Sigmoid colon (tissue), 6 donors: ENCODE measurements at regions not wholly inside any gene's neighbourhood (a gene's known extent, or its start where the extent isn't known, plus 50 kb on each side); places are given as distances from the start of the nearest gene placed in this dataset.

Experiments used
- DNase-seq: peaks from one replicate; pipeline ENCODE4 v3.0.0-alpha.2; 2019
- H3K27ac ChIP-seq, 4 donors: fragments of 200-600 bp; sonication (generic); one replicate each; pipeline ENCODE4 v1.5.1; 2016 to 2019; ENCODE audit warnings: mild to moderate bottlenecking in 1 of 4
- H3K27me3 ChIP-seq, 3 donors: fragments of 200-600 bp; sonication (generic); one replicate each; pipeline ENCODE4 v1.5.1; 2019; ENCODE audit warnings: mild to moderate bottlenecking in 1 of 3
- H3K36me3 ChIP-seq, 4 donors: fragments of 200-600 bp; sonication (generic); one replicate each; pipeline ENCODE4 v1.5.1; 2016 to 2019
- H3K4me1 ChIP-seq, 4 donors: fragments of 200-600 bp; sonication (generic); one replicate each; pipeline ENCODE4 v1.5.1; 2017 to 2019
- H3K4me3 ChIP-seq, 4 donors: fragments of 200-600 bp; sonication (generic); one replicate each; pipeline ENCODE4 v1.5.1; 2017 to 2019; ENCODE audit warnings: mild to moderate bottlenecking in 2 of 4, moderate library complexity in 1 of 4
- H3K9me3 ChIP-seq, 4 donors: fragments of 200-600 bp in 3 of 4; sonication (generic) in 3 of 4; one replicate each; pipeline versions ENCODE4 v1.5.1 to v1.6.1; 2013 to 2019
- EP300 ChIP-seq, 4 donors: sonication (generic); formaldehyde crosslinking; IDR thresholded peaks; one replicate each; pipeline ENCODE4 v1.6.1; 2017; ENCODE audit warnings: antibody characterized with exemption in 4 of 4
- POLR2A ChIP-seq, 2 donors: fragments of 450-650 bp; IDR thresholded peaks; one replicate each; pipeline ENCODE4 v1.6.1; 2016; ENCODE audit warnings: antibody characterized with exemption in 2 of 2, mild to moderate bottlenecking in 2 of 2, moderate library complexity in 2 of 2
- POLR2AphosphoS5 ChIP-seq, 4 donors: sonication (generic); formaldehyde crosslinking; IDR thresholded peaks; one replicate each; pipeline ENCODE4 v1.6.1; 2017; ENCODE audit warnings: antibody characterized with exemption in 4 of 4
- WGBS, 2 donors: extraction: QIAGEN DNeasy Blood & Tissue Kit; methylation state at CpG; one replicate each; pipeline ENCODE4 v1.1.7; 2013; 5-methylcytosine and 5-hydroxymethylcytosine counted together
- intact Hi-C: fragments of 100-400 bp; cut with DNase I; formaldehyde crosslinking; loops from one replicate; pipeline ENCODE4 v1.15.1; 2023
- TF ChIP-seq, protein P1 (sequence below), 4 experiments: fragments of 450-650 bp in 3 of 4; fragments of 200-600 bp in 1 of 4; IDR thresholded peaks; one replicate each; pipeline ENCODE4 v1.5.1; 2016 to 2019; ENCODE audit warnings: antibody characterized with exemption in 4 of 4, mild to moderate bottlenecking in 3 of 4, moderate library complexity in 2 of 4
- donor health status: healthy with polysubstance abuse.
- donor health status: healthy.

DNA sequence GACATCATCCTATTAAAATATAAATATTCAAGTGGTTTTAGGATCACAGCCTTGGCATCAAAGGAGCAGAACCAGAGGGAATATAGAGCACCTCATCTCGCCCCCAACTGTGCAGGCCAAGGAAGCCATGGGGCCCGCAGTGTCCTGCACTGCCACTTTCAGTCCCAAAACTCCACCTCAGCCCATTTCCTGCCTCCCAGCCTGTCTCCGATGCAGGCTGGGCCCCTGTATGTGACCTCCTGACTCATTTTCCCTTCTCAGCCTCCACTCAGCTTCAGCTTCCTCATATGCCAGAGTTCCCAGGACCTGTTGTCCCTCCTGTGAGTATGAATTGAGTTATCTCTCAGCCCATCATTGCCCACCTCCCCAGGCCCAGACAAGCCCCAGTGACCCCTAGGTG, 72.9 kb upstream of the GLI2 start:
- H3K36me3 ChIP-seq = no peaks in the 10 kb centered on the region
- H3K9me3 ChIP-seq = peaks cover 0 to 5% (median 4%) of the 10 kb centered on the region in 4 donors
- H3K4me1 ChIP-seq = peaks cover 0 to 10% (median 8%) of the 10 kb centered on the region in 4 donors
- intact Hi-C loops = no loop called here
- no peak overlapping the region for H3K4me3 ChIP-seq
- WGBS, 2 donors = 90 to 94% methylated on average over 3 of the region's 3 CpGs
- H3K27ac ChIP-seq = no peak overlapping the region
- DNase-seq = peak; percentile 34
- H3K27me3 ChIP-seq = no peaks in the 10 kb centered on the region
- TF ChIP-seq POLR2A (IDR thresholded peaks at IDR 0.05) (no peak), POLR2AphosphoS5 (IDR thresholded peaks at IDR 0.05) (no peak), EP300 (IDR thresholded peaks at IDR 0.05) (no peak)
- TF ChIP-seq, protein P1, sequence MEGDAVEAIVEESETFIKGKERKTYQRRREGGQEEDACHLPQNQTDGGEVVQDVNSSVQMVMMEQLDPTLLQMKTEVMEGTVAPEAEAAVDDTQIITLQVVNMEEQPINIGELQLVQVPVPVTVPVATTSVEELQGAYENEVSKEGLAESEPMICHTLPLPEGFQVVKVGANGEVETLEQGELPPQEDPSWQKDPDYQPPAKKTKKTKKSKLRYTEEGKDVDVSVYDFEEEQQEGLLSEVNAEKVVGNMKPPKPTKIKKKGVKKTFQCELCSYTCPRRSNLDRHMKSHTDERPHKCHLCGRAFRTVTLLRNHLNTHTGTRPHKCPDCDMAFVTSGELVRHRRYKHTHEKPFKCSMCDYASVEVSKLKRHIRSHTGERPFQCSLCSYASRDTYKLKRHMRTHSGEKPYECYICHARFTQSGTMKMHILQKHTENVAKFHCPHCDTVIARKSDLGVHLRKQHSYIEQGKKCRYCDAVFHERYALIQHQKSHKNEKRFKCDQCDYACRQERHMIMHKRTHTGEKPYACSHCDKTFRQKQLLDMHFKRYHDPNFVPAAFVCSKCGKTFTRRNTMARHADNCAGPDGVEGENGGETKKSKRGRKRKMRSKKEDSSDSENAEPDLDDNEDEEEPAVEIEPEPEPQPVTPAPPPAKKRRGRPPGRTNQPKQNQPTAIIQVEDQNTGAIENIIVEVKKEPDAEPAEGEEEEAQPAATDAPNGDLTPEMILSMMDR (IDR thresholded peaks at IDR 0.05) = no peak

DNA sequence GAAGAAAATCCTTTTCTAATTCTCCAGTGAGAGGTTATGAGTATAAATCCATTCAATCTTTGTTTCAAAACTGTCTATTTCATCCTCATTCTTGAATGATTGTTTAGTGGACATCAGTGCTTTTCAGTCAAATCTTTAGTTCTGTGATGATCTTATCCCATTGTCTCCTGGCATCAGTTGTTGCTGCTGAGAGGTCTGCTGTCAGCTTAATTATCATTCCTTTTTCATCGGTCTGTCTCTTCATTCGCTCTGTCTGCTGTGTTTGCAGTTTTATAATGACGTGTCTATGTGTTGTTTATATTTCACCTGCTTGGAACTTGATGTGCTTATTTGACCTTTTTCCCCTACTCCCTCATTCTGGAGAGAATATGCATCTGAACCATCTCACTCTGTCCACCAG, 69.2 kb upstream of the GLI2 start:
- DNase-seq = no peak
- TF ChIP-seq, protein P1 (IDR thresholded peaks at IDR 0.05) = no peak
- H3K9me3 ChIP-seq = peaks cover 0 to 5% (median 4%) of the 10 kb centered on the region in 4 donors
- intact Hi-C loops = no loop called here
- WGBS, 2 donors = 51 to 79% methylated on average over 3 of the region's 3 CpGs
- no peak overlapping the region for H3K4me3 ChIP-seq
- peaks cover 0 to 20% (median 16%) of the 10 kb centered on the region in 3 donors for H3K27me3 ChIP-seq
- H3K4me1 ChIP-seq = peaks cover 0 to 5% (median 4%) of the 10 kb centered on the region in 4 donors
- no peak overlapping the region for H3K27ac ChIP-seq
- H3K36me3 ChIP-seq = no peaks in the 10 kb centered on the region

DNA sequence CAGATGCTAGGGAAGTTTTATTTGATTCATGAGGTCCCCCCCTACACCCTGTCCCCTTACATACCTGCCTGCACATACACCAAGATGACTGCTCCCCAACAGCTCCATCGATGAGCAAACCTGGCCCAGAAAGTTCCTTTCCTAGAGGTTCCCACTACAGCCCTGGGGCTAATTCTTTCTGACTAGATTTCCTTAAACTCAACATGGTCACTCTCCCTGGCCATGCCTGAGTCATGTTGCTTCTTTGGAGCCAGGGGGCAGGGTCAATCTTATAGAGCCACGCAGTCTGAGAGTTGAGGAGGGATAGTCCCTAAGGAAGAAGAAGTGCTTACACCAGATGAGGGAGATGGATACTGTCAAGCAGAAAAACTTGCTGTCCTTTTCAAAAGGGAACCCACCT, 67.7 kb upstream of the GLI2 start:
- intact Hi-C loops = no loop called here
- H3K4me1 ChIP-seq = no peaks in the 10 kb centered on the region
- no peak for TF ChIP-seq POLR2A (IDR thresholded peaks at IDR 0.05)
- no peak for TF ChIP-seq EP300 (IDR thresholded peaks at IDR 0.05)
- TF ChIP-seq POLR2AphosphoS5 (IDR thresholded peaks at IDR 0.05) = no peak
- TF ChIP-seq, protein P1 (IDR thresholded peaks at IDR 0.05) = no peak
- H3K27me3 ChIP-seq = peaks cover 0 to 20% (median 16%) of the 10 kb centered on the region in 3 donors
- H3K27ac ChIP-seq = no peak overlapping the region
- no peak overlapping the region for H3K4me3 ChIP-seq
- H3K36me3 ChIP-seq = no peaks in the 10 kb centered on the region
- peaks cover 0 to 5% (median 4%) of the 10 kb centered on the region in 4 donors for H3K9me3 ChIP-seq
- peak; percentile 18 for DNase-seq
- 92 to 94% methylated on average over 2 of the region's 2 CpGs for WGBS, 2 donors

DNA sequence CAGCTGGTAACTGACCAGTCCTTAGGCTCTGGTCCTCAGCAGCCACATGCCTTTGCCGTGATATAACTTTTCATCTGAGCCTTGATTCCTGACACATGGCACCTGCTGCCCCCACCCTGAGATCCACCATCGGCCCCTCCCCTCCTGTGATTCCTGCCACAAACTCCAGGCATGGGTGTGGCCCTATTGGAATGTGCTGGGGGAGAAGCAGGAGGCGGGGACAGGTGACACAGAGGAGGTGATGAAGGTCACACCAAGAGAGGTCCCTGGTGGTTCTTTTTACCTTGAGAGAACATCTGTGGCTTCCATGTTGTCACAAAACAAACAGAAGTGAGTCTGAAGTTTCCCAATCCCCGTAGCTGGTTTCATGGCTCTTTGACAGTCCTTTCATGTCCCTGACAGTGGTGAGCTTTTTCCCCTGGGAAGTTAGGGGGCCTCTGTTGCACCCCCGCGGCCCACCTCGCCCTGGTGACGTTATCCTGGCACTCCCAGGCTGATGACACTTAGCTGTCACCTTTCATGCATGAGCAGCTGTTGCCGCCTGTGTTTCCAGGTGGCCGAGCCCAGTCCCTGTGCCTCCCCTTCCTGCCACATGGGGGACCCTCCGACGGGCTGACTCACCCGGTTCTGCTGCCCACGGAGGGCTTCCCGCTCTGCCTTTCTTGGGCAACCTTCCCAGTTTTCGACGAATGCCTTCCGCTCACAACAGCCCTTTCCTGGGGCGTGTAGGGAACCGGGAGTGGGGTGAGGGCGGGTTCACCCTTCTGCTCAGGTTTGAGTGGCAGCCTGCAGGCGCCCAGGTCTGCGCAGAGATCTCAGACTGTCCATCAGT, 66.3 kb upstream of the GLI2 start:
- peaks cover 0 to 5% (median 4%) of the 10 kb centered on the region in 4 donors for H3K9me3 ChIP-seq
- intact Hi-C loops = no loop called here
- H3K4me1 ChIP-seq = no peaks in the 10 kb centered on the region
- peak; percentile 61 for DNase-seq
- H3K27ac ChIP-seq = no peak overlapping the region
- no peak overlapping the region for H3K4me3 ChIP-seq
- H3K27me3 ChIP-seq = peaks cover 0 to 20% (median 16%) of the 10 kb centered on the region in 3 donors
- WGBS, 2 donors = 5 to 21% methylated on average over 23 of the region's 23 CpGs
- TF ChIP-seq EP300 (IDR thresholded peaks at IDR 0.05) = no peak
- no peak for TF ChIP-seq POLR2AphosphoS5 (IDR thresholded peaks at IDR 0.05)
- H3K36me3 ChIP-seq = no peaks in the 10 kb centered on the region

DNA sequence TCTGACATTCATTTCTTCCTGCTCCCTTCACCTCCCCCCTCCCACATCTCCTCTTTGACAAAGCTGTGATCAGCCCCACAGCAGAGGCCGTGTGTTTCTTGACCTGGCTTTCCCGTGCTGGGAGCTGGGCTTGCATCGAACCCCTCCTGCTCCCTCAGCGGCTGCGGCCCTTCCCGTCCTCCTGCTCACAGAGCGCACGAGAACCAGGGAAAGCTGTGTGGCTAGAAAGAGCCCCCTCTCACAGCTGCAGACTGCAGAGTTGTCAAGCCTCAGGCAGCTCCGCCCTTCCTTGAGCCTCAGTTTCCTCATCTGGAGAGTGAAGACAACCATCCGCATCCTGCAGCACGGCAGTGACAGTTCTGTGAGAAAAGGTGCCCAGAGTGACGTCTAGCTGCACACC, 65.7 kb upstream of the GLI2 start:
- H3K4me3 ChIP-seq = no peak overlapping the region
- intact Hi-C loops = no loop called here
- H3K27ac ChIP-seq = no peak overlapping the region
- WGBS, 2 donors = 63 to 66% methylated on average over 12 of the region's 12 CpGs
- TF ChIP-seq, protein P1 (IDR thresholded peaks at IDR 0.05) = no peak
- TF ChIP-seq EP300 (IDR thresholded peaks at IDR 0.05) (no peak), POLR2A (IDR thresholded peaks at IDR 0.05) (no peak), POLR2AphosphoS5 (IDR thresholded peaks at IDR 0.05) (no peak)
- no peaks in the 10 kb centered on the region for H3K36me3 ChIP-seq
- H3K4me1 ChIP-seq = no peaks in the 10 kb centered on the region
- peak; percentile 57 for DNase-seq
- H3K27me3 ChIP-seq = peaks cover 0 to 21% (median 17%) of the 10 kb centered on the region in 3 donors
- peaks cover 0 to 5% (median 0%) of the 10 kb centered on the region in 4 donors for H3K9me3 ChIP-seq
